ENCODE measurements at regions not wholly inside any gene's neighbourhood (a gene's known extent, or its start where the extent isn't known, plus 50 kb on each side); places are given as distances from the start of the nearest gene placed in this dataset.
"Not testable (repeated sequence)": the region's sequence is repeated elsewhere in the genome, so short reads cannot be mapped to it uniquely, and the experiment has no call there.

DNA sequence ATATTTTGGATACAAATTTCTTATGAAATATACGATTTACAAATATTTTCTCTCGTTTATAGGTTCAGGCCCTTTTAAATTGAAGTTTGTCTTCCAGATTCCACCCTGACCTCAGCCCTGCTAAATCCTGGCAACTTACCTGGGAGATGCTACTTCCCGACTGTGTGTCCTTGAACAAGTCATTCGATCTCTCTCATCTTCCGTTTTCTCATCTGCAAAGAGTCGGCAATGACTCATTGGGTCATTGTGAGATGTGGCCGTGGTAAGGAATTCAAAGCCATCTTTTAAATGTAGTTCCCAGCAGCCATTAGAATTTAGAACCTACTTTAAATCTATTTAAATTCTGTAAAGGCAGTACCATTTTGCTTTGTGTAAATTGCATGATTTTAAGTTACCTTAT is 72.5 kb downstream of the LHX2 start:
- peaks cover 0 to 7% (median 6%) of the 10 kb centered on the region in 5 donors for H3K36me3 Mint-ChIP-seq
- peaks cover 8 to 44% (median 18%) of the 10 kb centered on the region in 11 donors for H3K9me3 Mint-ChIP-seq
- no peaks in the 10 kb centered on the region for H3K4me1 ChIP-seq (ENCODE audit: control insufficient read depth in 2 of 2, insufficient read depth in 2 of 2, low read length in 2 of 2)
- peaks cover 0 to 2% (median 0%) of the 10 kb centered on the region in 7 donors for H3K4me1 Mint-ChIP-seq
- POLR2A ChIA-PET = no interaction called here
- H3K27me3 Mint-ChIP-seq = peaks cover 0 to 7% (median 4%) of the 10 kb centered on the region in 5 donors
- H3K27ac Mint-ChIP-seq = no peak overlapping the region
- no peak overlapping the region for H3K4me3 ChIP-seq (ENCODE audit: low read length)
- H3K27ac ChIP-seq (ENCODE audit: low read depth, low read length) = no peak overlapping the region
- DNase-seq = no peak
- H3K4me3 Mint-ChIP-seq = no peak overlapping the region
- intact Hi-C loops (cut with micrococcal nuclease) = no loop called here
- peaks cover 0 to 10% (median 0%) of the 10 kb centered on the region in 3 experiments for H3K9me3 ChIP-seq (ENCODE audit: control insufficient read depth in 2 of 3, low read length in 3 of 3)
- CTCF ChIA-PET = no interaction called here
- H3K36me3 ChIP-seq (ENCODE audit: control insufficient read depth in 2 of 3, insufficient read depth in 3 of 3, low read length in 3 of 3) = no peaks in the 10 kb centered on the region
- no peaks in the 10 kb centered on the region for H3K27me3 ChIP-seq (ENCODE audit: control insufficient read depth in 2 of 2, insufficient read depth in 2 of 2, low read length in 2 of 2)
- ATAC-seq = no peak

DNA sequence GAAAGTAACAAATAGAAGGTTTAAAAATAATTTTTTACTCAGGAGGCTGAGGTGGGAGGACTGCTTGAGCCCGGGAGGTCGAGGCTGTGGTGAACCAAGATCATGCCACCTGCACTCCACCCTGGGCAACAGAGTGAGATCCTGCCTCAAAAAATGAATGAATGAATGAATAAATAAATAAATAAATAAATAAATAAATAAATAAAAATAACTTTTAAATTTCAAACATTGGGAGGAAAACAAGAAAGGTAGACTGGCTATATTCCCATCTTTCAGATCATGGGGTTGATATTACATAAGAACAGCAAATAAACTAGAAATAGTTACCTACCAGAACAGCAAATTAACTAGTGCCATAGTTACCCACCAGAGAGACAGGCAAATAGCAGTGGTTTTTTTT is 75.7 kb downstream of the LHX2 start:
- no peak for DNase-seq
- no peaks in the 10 kb centered on the region for H3K36me3 ChIP-seq (ENCODE audit: control insufficient read depth in 2 of 3, insufficient read depth in 3 of 3, low read length in 3 of 3)
- Mint-ChIP-seq H3K4me1 (peaks cover 0 to 5% (median 0%) of the 10 kb centered on the region in 7 donors), H3K27me3 (peaks cover 7 to 25% (median 19%) of the 10 kb centered on the region in 5 donors), H3K36me3 (peaks cover 0 to 7% (median 6%) of the 10 kb centered on the region in 5 donors), H3K9me3 (peaks cover 8 to 44% (median 20%) of the 10 kb centered on the region in 11 donors), H3K27ac (no peak overlapping the region), H3K4me3 (no peak overlapping the region)
- H3K9me3 ChIP-seq (ENCODE audit: control insufficient read depth in 2 of 3, low read length in 3 of 3) = peaks cover 0 to 10% (median 0%) of the 10 kb centered on the region in 3 experiments
- ChIA-PET CTCF (no interaction called here), POLR2A (no interaction called here)
- H3K27me3 ChIP-seq (ENCODE audit: control insufficient read depth in 2 of 2, insufficient read depth in 2 of 2, low read length in 2 of 2) = no peaks in the 10 kb centered on the region
- no peak overlapping the region for H3K27ac ChIP-seq (ENCODE audit: low read depth, low read length)
- no peak overlapping the region for H3K4me3 ChIP-seq (ENCODE audit: low read length)
- intact Hi-C loops (cut with micrococcal nuclease) = no loop called here
- no peaks in the 10 kb centered on the region for H3K4me1 ChIP-seq (ENCODE audit: control insufficient read depth in 2 of 2, insufficient read depth in 2 of 2, low read length in 2 of 2)
- no peak for ATAC-seq

DNA sequence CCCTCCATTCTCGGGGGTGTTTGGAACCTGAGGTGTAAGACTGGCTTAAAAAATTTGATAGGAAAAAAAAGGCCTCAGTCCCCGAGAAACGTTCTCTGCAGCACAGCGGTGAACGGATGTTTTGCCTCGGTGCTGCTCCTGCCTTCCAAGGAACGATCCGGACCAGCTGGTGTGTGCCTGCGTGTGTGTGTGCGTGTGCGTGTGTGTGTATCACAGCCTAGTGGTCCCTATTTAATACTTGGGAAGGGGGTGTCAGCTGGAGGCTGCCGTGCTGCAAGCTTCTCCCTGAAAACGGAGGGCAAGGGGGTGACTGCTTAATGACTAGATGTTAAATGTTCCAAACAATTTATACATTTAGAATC is 76.9 kb downstream of the LHX2 start:
- ATAC-seq (no peak), DNase-seq (no peak)
- ChIA-PET POLR2A (no interaction called here), CTCF (no interaction called here)
- no peak overlapping the region for H3K27ac ChIP-seq (ENCODE audit: low read depth, low read length)
- H3K4me1 ChIP-seq (ENCODE audit: control insufficient read depth in 2 of 2, insufficient read depth in 2 of 2, low read length in 2 of 2) = no peaks in the 10 kb centered on the region
- H3K4me3 ChIP-seq (ENCODE audit: low read length) = no peak overlapping the region
- no peaks in the 10 kb centered on the region for H3K27me3 ChIP-seq (ENCODE audit: control insufficient read depth in 2 of 2, insufficient read depth in 2 of 2, low read length in 2 of 2)
- intact Hi-C loops (cut with micrococcal nuclease) = no loop called here
- Mint-ChIP-seq H3K4me3 (no peak overlapping the region), H3K9me3 (peaks cover 8 to 41% (median 20%) of the 10 kb centered on the region in 11 donors), H3K36me3 (peaks cover 0 to 7% (median 6%) of the 10 kb centered on the region in 5 donors), H3K4me1 (peaks cover 0 to 3% (median 0%) of the 10 kb centered on the region in 7 donors), H3K27me3 (peaks cover 7 to 33% (median 22%) of the 10 kb centered on the region in 5 donors), H3K27ac (no peak overlapping the region)
- H3K36me3 ChIP-seq (ENCODE audit: control insufficient read depth in 2 of 3, insufficient read depth in 3 of 3, low read length in 3 of 3) = no peaks in the 10 kb centered on the region
- peaks cover 0 to 10% (median 0%) of the 10 kb centered on the region in 3 experiments for H3K9me3 ChIP-seq (ENCODE audit: control insufficient read depth in 2 of 3, low read length in 3 of 3)

DNA sequence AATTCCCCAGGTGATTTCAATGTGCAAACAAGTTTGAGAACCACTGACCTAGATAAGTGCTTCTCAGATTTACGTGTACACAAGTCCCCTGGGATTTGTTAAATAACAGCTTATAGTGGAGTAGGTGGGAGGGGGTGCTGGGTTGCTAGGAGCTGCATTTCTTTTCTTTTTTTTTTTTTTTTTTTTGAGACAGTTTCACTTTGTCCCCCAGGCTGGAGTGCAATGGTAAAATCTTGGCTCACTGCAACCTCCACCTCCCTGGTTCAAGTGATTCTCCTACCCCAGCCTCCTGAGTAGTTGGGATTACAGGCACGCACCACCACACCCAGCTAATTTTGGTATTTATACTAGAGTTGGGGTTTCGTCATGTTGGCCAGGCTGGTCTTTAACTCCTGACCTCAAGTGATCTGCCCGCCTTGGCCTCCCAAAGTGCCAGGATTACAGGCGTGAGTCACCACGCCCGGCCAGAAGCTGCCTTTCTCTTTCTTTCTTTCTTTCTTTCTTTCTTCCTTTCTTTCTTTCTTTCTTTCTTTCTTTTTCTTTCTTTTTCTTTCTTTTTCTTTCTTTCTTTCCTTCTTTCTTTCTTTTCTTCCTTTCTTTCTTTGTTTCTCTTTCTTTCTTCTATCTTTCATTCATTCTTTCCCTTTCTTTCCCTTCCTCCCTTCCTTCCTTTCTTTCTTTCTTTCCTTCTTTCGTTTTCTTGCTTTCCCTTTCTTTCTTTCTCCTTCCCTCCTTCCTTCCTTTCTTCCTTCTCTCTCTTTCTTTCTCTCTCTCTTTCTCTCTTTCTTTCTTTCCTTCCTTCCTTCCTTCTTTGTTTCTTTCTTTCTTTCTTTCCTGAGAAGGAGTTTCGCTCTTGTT is 78.3 kb downstream of the LHX2 start:
- DNase-seq; H3K36me3 ChIP-seq (ENCODE audit: control insufficient read depth in 2 of 3, insufficient read depth in 3 of 3, low read length in 3 of 3); intact Hi-C loops (cut with micrococcal nuclease); H3K4me1 Mint-ChIP-seq; H3K4me3 ChIP-seq (ENCODE audit: low read length); H3K27ac Mint-ChIP-seq; POLR2A ChIA-PET; H3K4me3 Mint-ChIP-seq; H3K36me3 Mint-ChIP-seq; CTCF ChIA-PET; H3K4me1 ChIP-seq (ENCODE audit: control insufficient read depth in 2 of 2, insufficient read depth in 2 of 2, low read length in 2 of 2); H3K9me3 ChIP-seq (ENCODE audit: control insufficient read depth in 2 of 3, low read length in 3 of 3); H3K27me3 ChIP-seq (ENCODE audit: control insufficient read depth in 2 of 2, insufficient read depth in 2 of 2, low read length in 2 of 2); H3K27ac ChIP-seq (ENCODE audit: low read depth, low read length); ATAC-seq: not testable (repeated sequence)
- H3K27me3 Mint-ChIP-seq = peaks cover 7 to 29% (median 18%) of the 10 kb centered on the region in 5 donors
- H3K9me3 Mint-ChIP-seq = peaks cover 8 to 33% (median 19%) of the 10 kb centered on the region in 11 donors

DNA sequence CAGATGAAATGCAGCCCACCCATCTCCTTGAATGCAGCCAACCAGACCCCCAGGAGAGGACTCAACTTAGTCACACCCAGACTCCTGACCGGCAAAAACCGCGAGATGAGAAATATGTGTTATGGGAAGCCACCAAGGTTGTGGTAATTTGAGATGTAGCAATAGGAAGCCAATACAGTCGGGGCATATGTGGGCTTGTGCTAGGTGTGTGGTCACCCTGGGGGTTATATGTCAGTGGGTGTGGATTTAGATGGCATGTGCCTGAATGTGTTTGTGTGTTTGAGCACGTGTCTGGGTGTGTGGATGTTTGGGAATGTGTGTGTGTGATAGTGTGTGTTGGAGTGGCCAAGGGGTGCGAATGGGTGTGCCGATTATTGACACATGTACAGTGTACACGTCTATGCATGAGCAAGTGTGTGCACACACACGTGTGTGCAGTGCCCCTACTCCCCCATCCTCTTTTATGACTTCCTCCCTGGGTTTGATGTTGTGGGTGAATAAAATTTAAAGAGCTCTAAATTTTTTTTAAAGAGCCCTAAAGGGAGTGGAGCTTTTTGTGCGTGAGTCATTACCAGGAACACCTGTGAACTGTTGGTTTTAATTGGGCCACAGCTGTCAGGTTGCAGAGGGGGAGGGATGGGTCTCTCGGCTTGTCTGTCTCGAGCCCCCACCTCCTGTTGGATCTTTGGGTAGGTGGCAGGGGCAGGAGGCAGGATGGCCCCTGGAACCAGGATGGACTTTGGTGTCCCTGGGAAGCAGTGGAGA is 86.8 kb downstream of the LHX2 start:
- POLR2A ChIA-PET = no interaction called here
- no peak overlapping the region for H3K27ac ChIP-seq (ENCODE audit: low read depth, low read length)
- Mint-ChIP-seq H3K4me1 (peaks cover 0 to 3% (median 0%) of the 10 kb centered on the region in 7 donors), H3K27me3 (peaks cover 3 to 37% (median 32%) of the 10 kb centered on the region in 5 donors), H3K4me3 (no peak overlapping the region), H3K36me3 (no peaks in the 10 kb centered on the region), H3K9me3 (no peaks in the 10 kb centered on the region), H3K27ac (no peak overlapping the region)
- DNase-seq (no peak), ATAC-seq (no peak)
- no peaks in the 10 kb centered on the region for H3K4me1 ChIP-seq (ENCODE audit: control insufficient read depth in 2 of 2, insufficient read depth in 2 of 2, low read length in 2 of 2)
- CTCF ChIA-PET = no interaction called here
- H3K36me3 ChIP-seq (ENCODE audit: control insufficient read depth in 2 of 3, insufficient read depth in 3 of 3, low read length in 3 of 3) = no peaks in the 10 kb centered on the region
- H3K4me3 ChIP-seq (ENCODE audit: low read length) = no peak overlapping the region
- no peaks in the 10 kb centered on the region for H3K9me3 ChIP-seq (ENCODE audit: control insufficient read depth in 2 of 3, low read length in 3 of 3)
- intact Hi-C loops (cut with micrococcal nuclease) = no loop called here
- no peaks in the 10 kb centered on the region for H3K27me3 ChIP-seq (ENCODE audit: control insufficient read depth in 2 of 2, insufficient read depth in 2 of 2, low read length in 2 of 2)

DNA sequence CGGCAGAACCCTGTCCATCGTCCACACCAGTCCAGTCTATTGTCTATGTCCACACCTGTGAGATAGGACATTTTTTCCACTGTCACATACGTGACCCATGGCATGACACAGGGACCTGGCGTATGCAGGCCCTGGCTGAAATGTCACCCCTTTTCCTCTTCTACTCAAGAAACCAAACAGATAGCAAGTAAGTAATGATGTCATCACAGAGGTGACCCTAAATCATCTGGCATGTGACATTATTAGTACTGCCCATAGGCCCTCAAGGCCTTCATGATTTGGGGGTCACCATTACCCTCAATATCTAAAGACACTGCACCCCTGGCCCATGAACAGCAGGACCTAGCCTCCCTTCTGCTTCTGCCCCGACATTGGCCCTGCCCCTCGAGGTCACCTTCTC is 88.3 kb downstream of the LHX2 start:
- no peak for DNase-seq
- Histone ChIP-seq H3K27me3 (ENCODE audit: control insufficient read depth in 2 of 2, insufficient read depth in 2 of 2, low read length in 2 of 2) (no peaks in the 10 kb centered on the region), H3K36me3 (ENCODE audit: control insufficient read depth in 2 of 3, insufficient read depth in 3 of 3, low read length in 3 of 3) (no peaks in the 10 kb centered on the region), H3K4me1 (ENCODE audit: control insufficient read depth in 2 of 2, insufficient read depth in 2 of 2, low read length in 2 of 2) (no peaks in the 10 kb centered on the region), H3K4me3 (ENCODE audit: low read length) (no peak overlapping the region), H3K27ac (ENCODE audit: low read depth, low read length) (no peak overlapping the region), H3K9me3 (ENCODE audit: control insufficient read depth in 2 of 3, low read length in 3 of 3) (no peaks in the 10 kb centered on the region)
- POLR2A ChIA-PET = no interaction called here
- Mint-ChIP-seq H3K27me3 (peaks cover 3 to 41% (median 36%) of the 10 kb centered on the region in 5 donors), H3K36me3 (no peaks in the 10 kb centered on the region), H3K27ac (no peak overlapping the region), H3K4me1 (peaks cover 0 to 5% (median 0%) of the 10 kb centered on the region in 7 donors), H3K4me3 (no peak overlapping the region), H3K9me3 (peaks cover 0 to 2% (median 0%) of the 10 kb centered on the region in 11 donors)
- intact Hi-C loops (cut with micrococcal nuclease) = no loop called here
- ATAC-seq = no peak
- CTCF ChIA-PET = no interaction called here
